BJ (cell line): ENCODE measurements at regions not wholly inside any gene's neighbourhood (a gene's known extent, or its start where the extent isn't known, plus 50 kb on each side); places are given as distances from the start of the nearest gene placed in this dataset.

ENCODE experiments used
- CTCF ChIA-PET: fragments of 350-600 bp; formaldehyde crosslinking; extraction: SDS; loops from one replicate; lab custom pipeline; 2021; ENCODE audit warnings: antibody characterized with exemption, inconsistent platforms; lab: Yijun Ruan, JAX
- POLR2A ChIA-PET: fragments of 300-600 bp; sonication (Branson Sonifier 250); formaldehyde crosslinking; extraction: SDS; loops from one replicate; lab custom pipeline; 2021; ENCODE audit warnings: antibody characterized with exemption; lab: Charles Lee
- DNase-seq: peaks from one replicate; pipeline ENCODE4 v3.0.0-alpha.2; 2011; ENCODE audit warnings: low read depth
- H3K27me3 ChIP-seq: 2 replicates; pipeline ENCODE4 v1.6.0; 2011; ENCODE audit warnings: low read length; ENCODE audit not compliant: control insufficient read depth, insufficient read depth
- H3K36me3 ChIP-seq: 2 replicates; pipeline ENCODE4 v1.5.1; 2011; ENCODE audit warnings: low read length; ENCODE audit not compliant: control insufficient read depth, insufficient read depth
- H3K4me3 ChIP-seq: 2 replicates; pipeline ENCODE4 v1.5.1; 2011; ENCODE audit warnings: low read depth, mild to moderate bottlenecking, control low read depth, low read length
- CTCF ChIP-seq: IDR thresholded peaks from 2 replicates; pipeline ENCODE4 v1.5.1; 2011; ENCODE audit warnings: low read depth, mild to moderate bottlenecking, control low read depth, inconsistent platforms, low read length, moderate library complexity; ENCODE audit not compliant: insufficient read depth

- H3K27me3 ChIP-seq = no peaks in the 10 kb centered on the region
- DNase-seq = no peak
- no peak overlapping the region for H3K4me3 ChIP-seq
- no peak for TF ChIP-seq CTCF
- ChIA-PET POLR2A (no interaction called here), CTCF (interaction anchor here (0.6 to 1.7 kb wide), 2 partner anchors 13 to 106 kb away, joined by 3 to 5 read pairs; no protein-coding TSS in a partner anchor)
- no peaks in the 10 kb centered on the region for H3K36me3 ChIP-seq
These were observed 352.6 kb downstream of the RBM43 start for GRCh38 chr2:150909090-150909489.

- no peaks in the 10 kb centered on the region for H3K36me3 ChIP-seq
- H3K27me3 ChIP-seq = no peaks in the 10 kb centered on the region
- H3K4me3 ChIP-seq = no peak overlapping the region
- ChIA-PET CTCF (no interaction called here), POLR2A (no interaction called here)
- DNase-seq = no peak
- no peak for TF ChIP-seq CTCF
These were observed 354.2 kb downstream of the RBM43 start for GRCh38 chr2:150907466-150907865.

GRCh38 chr2:150903461-150903860 is 358.2 kb downstream of the RBM43 start:
- no peak for TF ChIP-seq CTCF
- Histone ChIP-seq H3K27me3 (no peaks in the 10 kb centered on the region), H3K36me3 (no peaks in the 10 kb centered on the region), H3K4me3 (no peak overlapping the region)
- no peak for DNase-seq
- ChIA-PET CTCF (no interaction called here), POLR2A (no interaction called here)

- no peaks in the 10 kb centered on the region for H3K27me3 ChIP-seq
- no peak overlapping the region for H3K4me3 ChIP-seq
- DNase-seq = no peak
- H3K36me3 ChIP-seq = no peaks in the 10 kb centered on the region
- ChIA-PET POLR2A (no interaction called here), CTCF (no interaction called here)
- no peak for TF ChIP-seq CTCF
These were observed 358.6 kb downstream of the RBM43 start for GRCh38 chr2:150903055-150903454.

- no peak for DNase-seq
- POLR2A ChIA-PET = no interaction called here
- CTCF ChIA-PET = no interaction called here
These were observed 360.8 kb downstream of the RBM43 start for GRCh38 chr2:150900913-150901312.

More at GRCh38 chr2:150900913-150901312, 360.8 kb downstream of the RBM43 start:
- no peak for TF ChIP-seq CTCF
- Histone ChIP-seq H3K4me3 (no peak overlapping the region), H3K36me3 (no peaks in the 10 kb centered on the region), H3K27me3 (no peaks in the 10 kb centered on the region)
